Ovary (tissue), 3 donors: ENCODE measurements at regions not wholly inside any gene's neighbourhood (a gene's known extent, or its start where the extent isn't known, plus 50 kb on each side); places are given as distances from the start of the nearest gene placed in this dataset.
"Not testable (repeated sequence)": the region's sequence is repeated elsewhere in the genome, so short reads cannot be mapped to it uniquely, and the experiment has no call there.

ENCODE experiments used
- POLR2A ChIP-seq: fragments of 450-650 bp; IDR thresholded peaks from one replicate; pipeline ENCODE4 v1.6.1; 2017; ENCODE audit warnings: antibody characterized with exemption, mild to moderate bottlenecking, moderate library complexity
- TF ChIP-seq, protein P1 (sequence below), 3 donors: fragments of 450-650 bp in 2 of 3; fragments of 200-600 bp in 1 of 3; IDR thresholded peaks; one replicate each; pipeline versions ENCODE4 v1.5.1 to v1.8.0; 2016 to 2022; ENCODE audit warnings: antibody characterized with exemption in 3 of 3, mild to moderate bottlenecking in 1 of 3
- donor health status: DM: no; HTN: no; CAD: no.

DNA sequence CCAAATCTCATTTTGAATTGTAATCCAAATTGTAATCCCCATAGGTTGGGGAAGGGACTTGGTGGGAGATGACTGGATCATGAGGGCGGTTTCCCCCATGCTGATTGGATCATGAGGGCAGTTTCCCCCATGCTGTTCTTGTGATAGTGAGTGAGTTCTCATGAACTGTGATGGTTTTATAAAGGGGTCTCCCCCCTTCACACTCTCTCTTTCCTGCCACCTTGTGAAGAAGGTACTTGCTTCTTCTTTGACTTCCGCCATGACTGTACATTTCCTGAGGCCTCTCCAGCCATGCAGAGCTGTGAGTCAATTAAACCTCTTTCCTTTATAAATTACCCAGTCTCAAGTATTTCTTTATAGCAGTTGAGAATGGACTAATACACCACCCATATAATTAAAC lies 68.4 kb downstream of the NFKBIZ start:
- TF ChIP-seq, protein P1, sequence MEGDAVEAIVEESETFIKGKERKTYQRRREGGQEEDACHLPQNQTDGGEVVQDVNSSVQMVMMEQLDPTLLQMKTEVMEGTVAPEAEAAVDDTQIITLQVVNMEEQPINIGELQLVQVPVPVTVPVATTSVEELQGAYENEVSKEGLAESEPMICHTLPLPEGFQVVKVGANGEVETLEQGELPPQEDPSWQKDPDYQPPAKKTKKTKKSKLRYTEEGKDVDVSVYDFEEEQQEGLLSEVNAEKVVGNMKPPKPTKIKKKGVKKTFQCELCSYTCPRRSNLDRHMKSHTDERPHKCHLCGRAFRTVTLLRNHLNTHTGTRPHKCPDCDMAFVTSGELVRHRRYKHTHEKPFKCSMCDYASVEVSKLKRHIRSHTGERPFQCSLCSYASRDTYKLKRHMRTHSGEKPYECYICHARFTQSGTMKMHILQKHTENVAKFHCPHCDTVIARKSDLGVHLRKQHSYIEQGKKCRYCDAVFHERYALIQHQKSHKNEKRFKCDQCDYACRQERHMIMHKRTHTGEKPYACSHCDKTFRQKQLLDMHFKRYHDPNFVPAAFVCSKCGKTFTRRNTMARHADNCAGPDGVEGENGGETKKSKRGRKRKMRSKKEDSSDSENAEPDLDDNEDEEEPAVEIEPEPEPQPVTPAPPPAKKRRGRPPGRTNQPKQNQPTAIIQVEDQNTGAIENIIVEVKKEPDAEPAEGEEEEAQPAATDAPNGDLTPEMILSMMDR (IDR thresholded peaks at IDR 0.05) = not testable (repeated sequence)
- TF ChIP-seq POLR2A = not testable (repeated sequence)
